Neural cell (in vitro differentiated cells): ENCODE measurements at regions not wholly inside any gene's neighbourhood (a gene's known extent, or its start where the extent isn't known, plus 50 kb on each side); places are given as distances from the start of the nearest gene placed in this dataset.

Experiments
- H2AFZ ChIP-seq: fragments of 200-600, 300-800 bp; sonication (generic), shearing (Covaris generic); 2 replicates; pipeline ENCODE4 v1.6.0; 2014; ENCODE audit warnings: low read depth, mild to moderate bottlenecking, antibody characterized with exemption, low read length, moderate library complexity
- H3F3A ChIP-seq: fragments of 200-600 bp; shearing (Covaris generic); 2 replicates; pipeline ENCODE4 v1.6.1; 2016; ENCODE audit warnings: mild to moderate bottlenecking, moderate library complexity, mixed read lengths, antibody characterized with exemption, low read length; ENCODE audit not compliant: insufficient read depth, poor library complexity, severe bottlenecking
- H3K27ac ChIP-seq: fragments of 200-600, 300-800 bp; sonication (generic), shearing (Covaris generic); 2 replicates; pipeline ENCODE4 v1.5.1; 2014; ENCODE audit warnings: mild to moderate bottlenecking, low read length, moderate library complexity
- H3K27me3 ChIP-seq: fragments of 300-800, 200-600 bp; sonication (generic), shearing (Covaris generic); 2 replicates; pipeline ENCODE4 v1.6.0; 2014; ENCODE audit warnings: mild to moderate bottlenecking, low read depth, low read length, moderate library complexity; ENCODE audit not compliant: insufficient read depth
- H3K36me3 ChIP-seq: fragments of 300-800, 200-600 bp; sonication (generic), shearing (Covaris generic); 2 replicates; pipeline ENCODE4 v1.5.1; 2014; ENCODE audit warnings: mild to moderate bottlenecking, antibody characterized with exemption, low read length, moderate library complexity; ENCODE audit not compliant: insufficient read depth
- H3K4me2 ChIP-seq: fragments of 300-800, 200-600 bp; sonication (generic), shearing (Covaris generic); 2 replicates; pipeline ENCODE4 v1.6.0; 2014; ENCODE audit warnings: mild to moderate bottlenecking, low read length
- H3K4me3 ChIP-seq: fragments of 300-800, 200-600 bp; sonication (generic), shearing (Covaris generic); 2 replicates; pipeline ENCODE4 v1.5.1; 2014; ENCODE audit warnings: mild to moderate bottlenecking, low read length, moderate library complexity
- H3K79me2 ChIP-seq: fragments of 200-600 bp; shearing (Covaris generic); replicated peaks from 2 replicates; pipeline ENCODE4 v1.6.0; 2014; ENCODE audit warnings: mild to moderate bottlenecking, low read length, moderate library complexity; ENCODE audit not compliant: insufficient read depth
- H3K9ac ChIP-seq: fragments of 300-800, 200-600 bp; sonication (generic), shearing (Covaris generic); 2 replicates; pipeline ENCODE4 v1.6.1; 2016; ENCODE audit warnings: mild to moderate bottlenecking, low read length, mixed read lengths
- H3K9me2 ChIP-seq: fragments of 200-600 bp; shearing (Covaris generic); 2 replicates; pipeline ENCODE4 v1.6.1; 2016; ENCODE audit warnings: mild to moderate bottlenecking, low read length, mixed read lengths; ENCODE audit not compliant: insufficient read depth
- H3K9me3 ChIP-seq: fragments of 200-600, 300-800 bp; sonication (generic), shearing (Covaris generic); 2 replicates; pipeline ENCODE4 v1.6.1; 2016; ENCODE audit warnings: mild to moderate bottlenecking, mixed run types, low read length, moderate library complexity, mixed read lengths
- H4K20me1 ChIP-seq: fragments of 200-600 bp; shearing (Covaris generic); 2 replicates; pipeline ENCODE4 v1.6.1; 2016; ENCODE audit warnings: mild to moderate bottlenecking, mixed run types; ENCODE audit not compliant: insufficient read depth
- CTCF ChIP-seq: fragments of 450-650 bp; IDR thresholded peaks from 2 replicates; pipeline ENCODE4 v1.5.1; 2014; ENCODE audit warnings: antibody characterized with exemption, mild to moderate bottlenecking, moderate library complexity; ENCODE audit not compliant: poor library complexity, severe bottlenecking
- EP300 ChIP-seq: fragments of 450-650 bp; conservative IDR thresholded peaks from 2 replicates; pipeline ENCODE4 v1.6.1; 2014; ENCODE audit warnings: antibody characterized with exemption, mild to moderate bottlenecking, moderate library complexity; ENCODE audit not compliant: poor library complexity, severe bottlenecking
- EZH2 ChIP-seq: fragments of 200-600, 300-800 bp; shearing (Covaris generic), sonication (generic); IDR thresholded peaks from 2 replicates; pipeline ENCODE4 v1.6.1; 2014; ENCODE audit warnings: antibody characterized with exemption, low read length, borderline replicate concordance, mild to moderate bottlenecking; ENCODE audit not compliant: insufficient read depth, poor library complexity, severe bottlenecking
- MXI1 ChIP-seq: fragments of 450-650 bp; conservative IDR thresholded peaks from 2 replicates; pipeline ENCODE4 v1.6.1; 2014; ENCODE audit warnings: antibody characterized with exemption, mild to moderate bottlenecking; ENCODE audit not compliant: poor library complexity, severe bottlenecking
- POLR2AphosphoS5 ChIP-seq: IDR thresholded peaks from 2 replicates; pipeline ENCODE4 v1.6.1; 2012
- RAD21 ChIP-seq: fragments of 450-650 bp; conservative IDR thresholded peaks from 2 replicates; pipeline ENCODE4 v1.6.1; 2014; ENCODE audit warnings: antibody characterized with exemption, mild to moderate bottlenecking, moderate library complexity
- REST ChIP-seq: IDR thresholded peaks from 2 replicates; pipeline ENCODE4 v1.6.1; 2012; ENCODE audit warnings: borderline replicate concordance
- SMC3 ChIP-seq: fragments of 450-650 bp; conservative IDR thresholded peaks from 2 replicates; pipeline ENCODE4 v1.6.1; 2014; ENCODE audit warnings: antibody characterized with exemption, mild to moderate bottlenecking, moderate library complexity; ENCODE audit not compliant: poor library complexity
- TAF1 ChIP-seq: IDR thresholded peaks from 2 replicates; pipeline ENCODE4 v1.6.1; 2012; ENCODE audit warnings: low read depth

- Histone ChIP-seq H3K27ac (no peak overlapping the region), H3K27me3 (no peaks in the 10 kb centered on the region), H3F3A (no peaks in the 10 kb centered on the region), H3K36me3 (no peaks in the 10 kb centered on the region), H3K79me2 (no peaks in the 10 kb centered on the region), H3K9me2 (no peaks in the 10 kb centered on the region), H4K20me1 (no peaks in the 10 kb centered on the region), H2AFZ (no peak overlapping the region), H3K4me3 (no peak overlapping the region), H3K9ac (no peak overlapping the region), H3K9me3 (no peaks in the 10 kb centered on the region), H3K4me2 (no peak overlapping the region)
- TF ChIP-seq REST, result no peak
- TF ChIP-seq EZH2, result no peak
- TF ChIP-seq RAD21, result no peak
These were observed 217.4 kb upstream of the PWP1 start for GRCh38 chr12:107468182-107468581.

GRCh38 chr12:107469011-107469410, 216.6 kb upstream of the PWP1 start:
- Histone ChIP-seq H3K79me2 (no peaks in the 10 kb centered on the region), H3K27me3 (no peaks in the 10 kb centered on the region)

More at GRCh38 chr12:107469011-107469410, 216.6 kb upstream of the PWP1 start:
- no peak overlapping the region for H3K27ac ChIP-seq
- no peak overlapping the region for H3K4me2 ChIP-seq
- no peak overlapping the region for H2AFZ ChIP-seq
- H3K4me3 ChIP-seq, result no peak overlapping the region
- no peak overlapping the region for H3K9ac ChIP-seq
- no peaks in the 10 kb centered on the region for H3F3A ChIP-seq
- no peaks in the 10 kb centered on the region for H3K9me3 ChIP-seq
- no peaks in the 10 kb centered on the region for H4K20me1 ChIP-seq
- no peaks in the 10 kb centered on the region for H3K9me2 ChIP-seq
- H3K36me3 ChIP-seq, result no peaks in the 10 kb centered on the region
- TF ChIP-seq RAD21 (no peak), CTCF (no peak), REST (no peak), MXI1 (no peak), POLR2AphosphoS5 (no peak), EZH2 (no peak), SMC3 (no peak), TAF1 (no peak), EP300 (no peak)
